NT2/D1 (cell line): ENCODE measurements at regions not wholly inside any gene's neighbourhood (a gene's known extent, or its start where the extent isn't known, plus 50 kb on each side); places are given as distances from the start of the nearest gene placed in this dataset.

Experiments used
- DNase-seq: peaks from one replicate; pipeline ENCODE4 v3.0.0-alpha.2; 2011; ENCODE audit warnings: low read depth, low spot score
- H3K27me3 ChIP-seq: 2 replicates; pipeline ENCODE4 v1.6.0; 2011; ENCODE audit warnings: mild to moderate bottlenecking; ENCODE audit not compliant: insufficient read length, insufficient read depth
- H3K36me3 ChIP-seq: 2 replicates; pipeline ENCODE4 v1.6.1; 2011; ENCODE audit warnings: mild to moderate bottlenecking, low read length, mixed read lengths; ENCODE audit not compliant: insufficient read depth, insufficient read length
- H3K4me1 ChIP-seq: 2 replicates; pipeline ENCODE4 v1.5.1; 2011; ENCODE audit not compliant: insufficient read depth, insufficient read length
- H3K4me3 ChIP-seq: 2 replicates; pipeline ENCODE4 v1.5.1; 2011; ENCODE audit warnings: low read depth; ENCODE audit not compliant: insufficient read length
- H3K9ac ChIP-seq: 2 replicates; pipeline ENCODE4 v1.6.0; 2011; ENCODE audit warnings: low read depth; ENCODE audit not compliant: insufficient read length
- H3K9me3 ChIP-seq: 2 replicates; pipeline ENCODE4 v1.5.1; 2011; ENCODE audit warnings: mild to moderate bottlenecking, low read length; ENCODE audit not compliant: insufficient read depth
- SUZ12 ChIP-seq: IDR thresholded peaks from 2 replicates; pipeline ENCODE4 v1.6.1; 2011; ENCODE audit not compliant: insufficient read length, insufficient read depth; ENCODE audit errors: extremely low read depth
- YY1 ChIP-seq: IDR thresholded peaks from 2 replicates; pipeline ENCODE4 v1.6.1; 2011; ENCODE audit not compliant: insufficient read length, insufficient read depth
- ZNF274 ChIP-seq: IDR thresholded peaks from 2 replicates; pipeline ENCODE4 v1.6.1; 2011; ENCODE audit warnings: mild to moderate bottlenecking, low read depth, low read length

DNA sequence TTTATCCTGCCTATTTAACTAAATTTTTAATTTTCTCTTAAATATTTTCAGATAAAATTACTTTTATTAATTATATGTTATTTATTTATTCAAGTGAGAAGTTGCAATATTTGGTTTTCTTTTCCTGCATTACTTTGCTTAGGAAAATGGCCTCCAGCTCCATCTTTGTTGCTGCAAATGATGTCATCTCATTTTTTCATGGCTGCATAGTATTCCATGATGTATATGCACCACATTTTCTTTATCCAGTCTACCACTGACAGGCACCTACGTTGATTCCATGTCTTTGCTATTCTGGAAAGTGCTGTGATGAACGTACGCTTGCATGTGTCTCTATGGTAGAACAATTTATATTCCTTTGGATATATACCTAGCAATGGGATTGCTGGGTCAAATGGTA is 186.9 kb upstream of the LYPLAL1 start:
- H3K9ac ChIP-seq = no peak overlapping the region
- no peak overlapping the region for H3K4me3 ChIP-seq
- DNase-seq = no peak
- H3K36me3 ChIP-seq = no peaks in the 10 kb centered on the region
- no peaks in the 10 kb centered on the region for H3K4me1 ChIP-seq
- TF ChIP-seq ZNF274 (no peak), YY1 (no peak), SUZ12 (no peak)
- no peaks in the 10 kb centered on the region for H3K27me3 ChIP-seq
- H3K9me3 ChIP-seq = no peaks in the 10 kb centered on the region

DNA sequence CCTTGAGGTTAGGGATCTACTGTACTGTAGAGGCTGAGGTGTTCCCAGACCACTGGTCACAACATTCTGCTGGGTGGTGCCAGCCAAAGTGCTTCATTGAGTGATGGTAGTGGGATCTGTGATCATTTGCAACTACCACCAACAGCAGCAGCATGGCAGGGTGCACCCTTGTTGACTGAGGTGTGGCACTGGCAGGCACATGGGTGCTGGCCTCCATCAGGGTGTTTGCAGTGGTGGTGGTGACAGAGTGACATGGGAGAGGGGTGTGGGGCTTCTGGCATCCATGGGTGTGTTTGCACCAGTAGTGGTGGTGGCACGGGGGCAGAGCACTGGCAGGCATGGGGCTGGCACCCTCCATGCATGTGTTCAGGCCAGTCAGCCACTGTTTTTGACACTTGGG is 183.7 kb upstream of the LYPLAL1 start:
- no peak overlapping the region for H3K4me3 ChIP-seq
- no peaks in the 10 kb centered on the region for H3K36me3 ChIP-seq
- H3K27me3 ChIP-seq = no peaks in the 10 kb centered on the region
- H3K9me3 ChIP-seq = no peaks in the 10 kb centered on the region
- DNase-seq = no peak
- TF ChIP-seq ZNF274 (no peak), SUZ12 (no peak), YY1 (no peak)
- no peaks in the 10 kb centered on the region for H3K4me1 ChIP-seq
- H3K9ac ChIP-seq = no peak overlapping the region

DNA sequence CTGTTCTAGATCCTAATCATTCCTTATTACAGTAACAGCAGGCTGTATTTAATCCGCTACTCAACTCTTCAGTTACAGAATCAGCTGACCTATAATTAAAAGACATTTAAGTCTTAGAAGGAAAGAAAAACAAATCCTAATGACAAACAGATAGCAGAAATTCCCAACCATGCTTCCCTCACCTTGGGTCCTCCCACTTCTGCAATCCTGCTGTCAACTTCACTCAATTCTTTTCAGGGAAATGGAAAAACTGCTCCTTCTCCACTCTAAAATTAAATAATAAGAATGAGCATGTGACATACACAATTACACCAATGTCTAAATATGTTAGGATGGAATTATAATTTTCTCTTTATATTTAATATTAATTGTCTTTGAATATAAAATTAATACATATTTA is 182.6 kb upstream of the LYPLAL1 start:
- TF ChIP-seq SUZ12 (no peak), YY1 (no peak), ZNF274 (no peak)
- Histone ChIP-seq H3K27me3 (no peaks in the 10 kb centered on the region), H3K36me3 (no peaks in the 10 kb centered on the region), H3K4me1 (no peaks in the 10 kb centered on the region), H3K9ac (no peak overlapping the region), H3K4me3 (no peak overlapping the region), H3K9me3 (no peaks in the 10 kb centered on the region)
- no peak for DNase-seq

DNA sequence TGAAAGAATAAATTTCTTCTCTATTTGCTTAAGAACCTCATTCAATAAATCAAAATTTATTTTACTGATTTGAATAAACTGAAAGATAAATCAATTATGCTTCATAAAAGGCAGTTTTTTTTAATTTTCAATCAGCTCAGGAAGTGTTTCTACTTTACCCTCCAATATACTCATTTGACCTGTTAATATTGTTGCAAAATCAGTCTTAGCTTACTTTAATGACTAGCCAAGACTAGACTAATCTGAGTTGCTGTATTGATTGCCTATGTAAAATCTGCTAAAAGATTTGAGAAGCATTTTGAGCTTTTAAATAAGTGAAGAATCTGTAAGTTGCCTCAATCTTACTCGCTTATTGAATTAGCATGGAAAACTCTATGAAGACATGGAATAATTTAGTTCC is 179.1 kb upstream of the LYPLAL1 start:
- H3K9me3 ChIP-seq = no peaks in the 10 kb centered on the region
- no peaks in the 10 kb centered on the region for H3K4me1 ChIP-seq
- no peaks in the 10 kb centered on the region for H3K36me3 ChIP-seq
- H3K27me3 ChIP-seq = no peaks in the 10 kb centered on the region
- DNase-seq = no peak
- TF ChIP-seq ZNF274 (no peak), SUZ12 (no peak), YY1 (no peak)
- H3K4me3 ChIP-seq = no peak overlapping the region
- H3K9ac ChIP-seq = no peak overlapping the region

DNA sequence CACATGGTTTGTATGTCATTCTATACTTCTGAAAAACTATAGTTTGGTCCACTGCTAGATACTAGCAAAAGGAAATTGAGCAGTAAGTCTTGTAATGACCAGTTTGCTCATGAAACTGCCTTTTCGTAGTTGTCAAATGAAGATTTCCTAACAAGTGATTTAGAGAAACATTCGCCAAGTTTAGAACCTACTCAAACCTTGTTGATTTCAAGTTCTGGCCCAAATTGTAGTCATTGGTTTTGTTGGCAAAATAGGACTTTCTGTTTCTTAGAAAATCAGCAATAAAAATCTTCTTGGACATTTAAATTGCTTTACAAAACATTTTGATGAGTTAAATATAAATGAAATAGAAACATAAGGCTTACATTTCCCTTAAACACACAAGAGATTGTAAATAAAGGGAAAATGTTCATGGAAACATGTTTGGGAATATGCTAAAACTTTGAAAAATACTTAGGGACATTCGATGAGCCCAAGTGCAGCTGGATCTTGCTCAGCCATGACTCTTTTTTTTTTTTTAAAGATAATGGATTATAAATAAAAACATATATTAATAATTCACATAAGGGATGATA is 178.5 kb upstream of the LYPLAL1 start:
- H3K27me3 ChIP-seq = no peaks in the 10 kb centered on the region
- no peak overlapping the region for H3K9ac ChIP-seq
- H3K4me1 ChIP-seq = no peaks in the 10 kb centered on the region
- TF ChIP-seq SUZ12 (no peak), YY1 (no peak), ZNF274 (no peak)
- H3K36me3 ChIP-seq = no peaks in the 10 kb centered on the region
- H3K4me3 ChIP-seq = no peak overlapping the region
- no peak for DNase-seq
- H3K9me3 ChIP-seq = no peaks in the 10 kb centered on the region

DNA sequence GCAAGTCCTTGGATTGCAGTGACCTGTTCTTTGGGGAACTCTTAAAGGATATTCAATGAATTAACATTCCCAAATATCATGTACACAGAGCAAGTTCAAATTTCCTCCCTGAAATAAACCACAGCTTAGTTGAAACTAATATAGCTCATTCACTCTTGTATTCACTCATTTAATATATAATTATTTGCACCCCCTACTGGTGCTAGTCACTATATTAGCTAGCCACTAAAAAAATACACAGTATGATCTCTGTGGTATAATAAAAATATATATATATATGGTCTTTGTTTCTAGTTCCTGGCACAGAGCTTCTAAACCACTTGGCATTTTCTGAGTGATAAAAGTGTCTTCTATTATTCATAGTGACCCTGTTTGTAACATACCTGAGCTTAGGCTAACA is 177.3 kb upstream of the LYPLAL1 start:
- Histone ChIP-seq H3K27me3 (no peaks in the 10 kb centered on the region), H3K9me3 (no peaks in the 10 kb centered on the region), H3K9ac (no peak overlapping the region), H3K36me3 (no peaks in the 10 kb centered on the region), H3K4me3 (no peak overlapping the region), H3K4me1 (no peaks in the 10 kb centered on the region)
- TF ChIP-seq SUZ12 (no peak), YY1 (no peak), ZNF274 (no peak)
- DNase-seq = no peak

DNA sequence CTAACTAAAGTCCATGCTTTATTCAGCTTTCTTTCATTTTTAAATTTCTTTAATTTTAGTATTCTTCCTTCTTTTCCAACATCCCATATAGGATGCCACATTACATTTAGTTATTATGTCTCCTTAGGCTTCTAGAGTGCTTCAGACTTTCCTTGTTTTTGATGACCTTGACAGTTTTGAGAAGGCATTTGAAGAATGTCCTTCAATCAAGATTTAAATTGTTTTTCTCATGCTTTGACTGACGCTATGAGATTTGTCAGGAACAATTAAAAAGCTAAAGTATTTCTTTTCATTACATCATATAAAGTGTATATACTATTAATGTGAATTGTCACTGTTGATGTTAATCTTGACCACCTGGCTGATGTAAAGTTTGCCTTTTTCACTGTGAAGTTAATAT is 173.7 kb upstream of the LYPLAL1 start:
- Histone ChIP-seq H3K36me3 (no peaks in the 10 kb centered on the region), H3K9ac (no peak overlapping the region), H3K9me3 (no peaks in the 10 kb centered on the region; the same call in 1 of the 2 replicates), H3K4me3 (no peak overlapping the region), H3K27me3 (no peaks in the 10 kb centered on the region), H3K4me1 (no peaks in the 10 kb centered on the region)
- DNase-seq = no peak
- no peak for TF ChIP-seq SUZ12
- TF ChIP-seq YY1 = no peak
- TF ChIP-seq ZNF274 = no peak

DNA sequence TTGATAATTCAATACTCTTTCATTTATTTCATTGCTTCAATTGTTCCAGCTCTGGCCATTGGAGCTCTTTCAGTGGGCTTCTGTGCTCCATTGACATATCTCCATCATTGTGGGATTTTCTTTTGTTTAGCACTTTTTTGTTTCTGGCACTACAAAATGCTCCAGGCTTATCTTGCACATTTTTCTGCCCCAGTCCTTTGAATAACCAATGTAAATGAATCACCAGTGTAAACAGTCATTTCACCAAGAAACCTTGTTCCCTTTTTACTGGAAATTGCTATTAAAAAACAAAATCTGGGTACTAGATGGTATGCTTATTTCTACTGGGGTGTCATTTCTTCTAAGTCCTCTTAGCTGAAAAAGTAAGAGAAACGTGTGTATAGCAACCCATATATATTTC is 173.0 kb upstream of the LYPLAL1 start:
- H3K36me3 ChIP-seq = no peaks in the 10 kb centered on the region
- no peak for DNase-seq
- no peaks in the 10 kb centered on the region for H3K27me3 ChIP-seq
- no peak overlapping the region for H3K9ac ChIP-seq
- H3K4me1 ChIP-seq = no peaks in the 10 kb centered on the region
- TF ChIP-seq ZNF274 = no peak
- TF ChIP-seq SUZ12 = no peak
- no peak for TF ChIP-seq YY1
- H3K4me3 ChIP-seq = no peak overlapping the region
- H3K9me3 ChIP-seq = no peaks in the 10 kb centered on the region; the same call in 1 of the 2 replicates
